ENCODE measurements at regions not wholly inside any gene's neighbourhood (a gene's known extent, or its start where the extent isn't known, plus 50 kb on each side); places are given as distances from the start of the nearest gene placed in this dataset.

GRCh38 chr10:131626274-131626673 is 274.5 kb upstream of the PPP2R2D start:
- DNase-seq (ENCODE audit: low spot score in 2 of 2): peak in 1 of 2 donors; percentile 66
- no peak for TF ChIP-seq CTCF (IDR thresholded peaks at IDR 0.05)
- no peak for TF ChIP-seq POLR2A (IDR thresholded peaks at IDR 0.05)
- 79 to 95% methylated on average over 8 to 11 of the region's 11 CpGs for WGBS, 2 donors
- intact Hi-C loops (cut with DNase I; ENCODE audit: low total_unique reads): no loop called here
- H3K4me3 ChIP-seq (ENCODE audit: low read depth, poor library complexity, severe bottlenecking): no peak overlapping the region

GRCh38 chr10:131629026-131629770 is 271.6 kb upstream of the PPP2R2D start:
- DNase-seq (ENCODE audit: low spot score in 2 of 2): no peak
- no peak overlapping the region for H3K4me3 ChIP-seq (ENCODE audit: low read depth, poor library complexity, severe bottlenecking)
- intact Hi-C loops (cut with DNase I; ENCODE audit: low total_unique reads): no loop called here
- 53 to 57% methylated on average over 4 of the region's 4 CpGs for WGBS, 2 donors
- no peak for TF ChIP-seq CTCF (IDR thresholded peaks at IDR 0.05)
- no peak for TF ChIP-seq POLR2A (IDR thresholded peaks at IDR 0.05)

GRCh38 chr10:131630772-131631258 is 270.0 kb upstream of the PPP2R2D start:
- WGBS, 2 donors: 81 to 92% methylated on average over 6 to 7 of the region's 7 CpGs
- DNase-seq (ENCODE audit: low spot score in 2 of 2): peak in 1 of 2 donors; percentile 63
- intact Hi-C loops (cut with DNase I; ENCODE audit: low total_unique reads): no loop called here
- TF ChIP-seq POLR2A (IDR thresholded peaks at IDR 0.05) (no peak), CTCF (IDR thresholded peaks at IDR 0.05) (no peak)
- H3K4me3 ChIP-seq (ENCODE audit: low read depth, poor library complexity, severe bottlenecking): no peak overlapping the region

GRCh38 chr10:131631619-131632018 is 269.2 kb upstream of the PPP2R2D start:
- H3K4me3 ChIP-seq (ENCODE audit: low read depth, poor library complexity, severe bottlenecking): no peak overlapping the region
- DNase-seq (ENCODE audit: low spot score in 2 of 2): no peak
- 76 to 83% methylated on average over 14 of the region's 14 CpGs for WGBS, 2 donors
- TF ChIP-seq CTCF (IDR thresholded peaks at IDR 0.05): no peak
- no peak for TF ChIP-seq POLR2A (IDR thresholded peaks at IDR 0.05)
- intact Hi-C loops (cut with DNase I; ENCODE audit: low total_unique reads): no loop called here

GRCh38 chr10:131635564-131636015 is 265.2 kb upstream of the PPP2R2D start:
- intact Hi-C loops (cut with DNase I; ENCODE audit: low total_unique reads): no loop called here
- no peak overlapping the region for H3K4me3 ChIP-seq (ENCODE audit: low read depth, poor library complexity, severe bottlenecking)
- TF ChIP-seq CTCF (IDR thresholded peaks at IDR 0.05) (no peak), POLR2A (IDR thresholded peaks at IDR 0.05) (no peak)
- no peak for DNase-seq (ENCODE audit: low spot score in 2 of 2)
- whole genome bisulfite sequencing, 2 donors: 42 to 47% methylated on average over 3 of the region's 3 CpGs
